Ishikawa (cell line): ENCODE measurements at regions not wholly inside any gene's neighbourhood (a gene's known extent, or its start where the extent isn't known, plus 50 kb on each side); places are given as distances from the start of the nearest gene placed in this dataset.

Experiments used
- CEBPB ChIP-seq: IDR thresholded peaks from 2 replicates; pipeline ENCODE4 v1.6.1; 2012
- CREB1 ChIP-seq: IDR thresholded peaks from 2 replicates; pipeline ENCODE4 v1.6.1; 2012; ENCODE audit warnings: low read depth
- EGR1 ChIP-seq: IDR thresholded peaks from 2 replicates; pipeline ENCODE4 v1.6.1; 2012
- FOXM1 ChIP-seq: IDR thresholded peaks from 2 replicates; pipeline ENCODE4 v1.6.1; 2012; ENCODE audit warnings: low read depth, borderline replicate concordance
- MAX ChIP-seq: IDR thresholded peaks from 2 replicates; pipeline ENCODE4 v1.6.1; 2012
- NFIC ChIP-seq: IDR thresholded peaks from 2 replicates; pipeline ENCODE4 v1.6.1; 2012
- REST ChIP-seq: IDR thresholded peaks from 2 replicates; pipeline ENCODE4 v1.6.1; 2012; ENCODE audit warnings: low read depth, mild to moderate bottlenecking
- TAF1 ChIP-seq: IDR thresholded peaks from 2 replicates; pipeline ENCODE4 v1.6.1; 2012; ENCODE audit warnings: low read depth, mild to moderate bottlenecking
- USF1 ChIP-seq: IDR thresholded peaks from 2 replicates; pipeline ENCODE4 v1.6.1; 2012
- YY1 ChIP-seq: IDR thresholded peaks from 2 replicates; pipeline ENCODE4 v1.6.1; 2012; ENCODE audit warnings: low read depth
- ZBTB7A ChIP-seq: IDR thresholded peaks from 2 replicates; pipeline ENCODE4 v1.6.1; 2012; ENCODE audit warnings: low read depth

- TF ChIP-seq ZBTB7A: no peak
- TF ChIP-seq CEBPB: no peak
- TF ChIP-seq FOXM1: no peak
- TF ChIP-seq CREB1: no peak
- no peak for TF ChIP-seq USF1
- no peak for TF ChIP-seq MAX
- TF ChIP-seq EGR1: no peak
- TF ChIP-seq YY1: no peak
- no peak for TF ChIP-seq REST
- no peak for TF ChIP-seq TAF1
- no peak for TF ChIP-seq NFIC
These were observed 148.3 kb upstream of the PIK3R1 start for GRCh38 chr5:68067291-68067690.
